Inferior parietal cortex (tissue), 1 donor: ENCODE measurements at regions not wholly inside any gene's neighbourhood (a gene's known extent, or its start where the extent isn't known, plus 50 kb on each side); places are given as distances from the start of the nearest gene placed in this dataset.

Experiments
- DNase-seq: peaks from one replicate; pipeline ENCODE4 v3.0.0-alpha.2; 2016; ENCODE audit errors: extremely low spot score

DNA sequence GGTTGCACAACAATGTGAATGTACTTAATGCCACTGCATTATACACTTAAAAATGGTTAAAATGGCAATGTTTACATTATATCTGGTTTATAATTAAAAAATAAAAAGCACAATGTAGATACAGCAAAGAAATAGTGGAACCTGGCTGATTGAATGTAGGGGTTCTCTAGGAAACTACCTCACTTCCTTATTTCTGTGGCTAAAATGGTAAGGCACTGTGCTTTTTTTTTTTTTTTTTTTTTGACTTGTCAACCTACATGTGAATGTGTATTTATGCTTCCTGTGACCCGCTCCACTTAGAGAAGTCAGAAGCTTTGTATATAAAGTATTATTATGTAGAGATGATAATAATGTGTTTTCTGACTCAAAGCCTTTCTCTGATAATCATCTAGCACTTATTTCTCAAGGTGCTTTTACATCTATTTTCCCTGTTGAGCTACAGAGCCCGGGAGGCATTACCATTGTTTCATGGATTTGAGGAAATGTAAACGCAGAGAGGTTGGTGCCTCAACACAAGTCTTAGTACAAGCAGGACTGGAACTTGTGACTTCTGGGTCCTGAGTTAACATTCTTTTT is 55.0 kb downstream of the SOX4 start:
- DNase-seq = no peak

- no peak for DNase-seq
Measured at GRCh38 chr6:21653323-21653722, 59.8 kb downstream of the SOX4 start.

DNA sequence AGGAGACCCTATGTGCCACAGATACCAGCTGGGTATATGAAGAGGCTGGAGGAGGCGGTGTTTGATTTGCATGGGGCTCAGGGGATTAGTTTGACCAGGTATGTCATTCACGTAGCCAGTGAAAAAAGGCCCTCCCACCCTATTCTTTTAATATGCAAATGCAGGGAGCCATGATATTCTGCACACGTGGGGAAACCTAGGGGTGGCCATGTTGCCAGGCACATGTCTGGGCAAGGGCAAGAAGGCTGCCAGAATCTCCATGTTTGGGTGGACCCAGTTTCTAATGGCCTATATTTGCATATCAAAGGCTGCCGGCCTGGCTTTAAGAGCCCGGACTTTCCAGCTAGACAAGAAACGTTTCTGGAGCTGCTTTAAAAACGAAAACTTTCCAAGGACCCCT is 60.4 kb downstream of the SOX4 start:
- no peak for DNase-seq

DNA sequence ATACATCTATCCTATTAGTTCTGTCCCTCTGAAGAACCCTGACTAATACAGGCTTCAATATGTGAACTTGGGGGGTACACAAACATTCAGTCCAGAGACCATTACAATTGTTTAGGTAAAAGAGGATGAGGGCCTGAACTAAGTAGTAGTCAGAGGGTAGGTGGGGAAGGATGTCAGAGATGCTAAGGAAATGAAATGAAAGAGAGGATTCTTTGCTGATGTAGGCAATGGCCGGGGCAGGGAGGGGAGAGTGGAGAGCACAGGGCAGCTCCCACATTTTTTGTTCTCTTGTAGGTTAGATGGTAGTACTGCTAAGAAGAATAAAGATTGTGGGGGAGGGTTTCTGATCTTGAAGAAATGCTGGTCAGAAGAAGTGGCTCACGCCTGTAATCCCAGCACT is 60.8 kb downstream of the SOX4 start:
- DNase-seq = no peak

DNA sequence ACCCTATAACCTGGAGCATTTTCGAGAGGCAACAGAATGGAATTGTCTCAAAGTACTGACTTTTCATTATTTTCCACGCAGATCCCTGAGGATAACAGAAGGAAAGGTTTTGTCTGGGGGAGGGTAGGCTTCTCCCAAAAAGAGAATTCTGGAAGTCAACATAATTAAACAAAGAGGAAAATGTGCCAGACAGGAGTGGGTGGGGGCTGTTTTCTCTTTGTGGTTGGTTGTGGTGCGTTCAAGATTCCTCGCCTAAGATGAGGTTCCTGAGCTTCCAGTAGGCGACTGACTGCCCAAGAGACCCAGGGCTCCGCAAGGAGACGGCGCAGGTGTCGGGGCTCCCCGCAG is 70.4 kb downstream of the SOX4 start:
- DNase-seq = no peak

DNA sequence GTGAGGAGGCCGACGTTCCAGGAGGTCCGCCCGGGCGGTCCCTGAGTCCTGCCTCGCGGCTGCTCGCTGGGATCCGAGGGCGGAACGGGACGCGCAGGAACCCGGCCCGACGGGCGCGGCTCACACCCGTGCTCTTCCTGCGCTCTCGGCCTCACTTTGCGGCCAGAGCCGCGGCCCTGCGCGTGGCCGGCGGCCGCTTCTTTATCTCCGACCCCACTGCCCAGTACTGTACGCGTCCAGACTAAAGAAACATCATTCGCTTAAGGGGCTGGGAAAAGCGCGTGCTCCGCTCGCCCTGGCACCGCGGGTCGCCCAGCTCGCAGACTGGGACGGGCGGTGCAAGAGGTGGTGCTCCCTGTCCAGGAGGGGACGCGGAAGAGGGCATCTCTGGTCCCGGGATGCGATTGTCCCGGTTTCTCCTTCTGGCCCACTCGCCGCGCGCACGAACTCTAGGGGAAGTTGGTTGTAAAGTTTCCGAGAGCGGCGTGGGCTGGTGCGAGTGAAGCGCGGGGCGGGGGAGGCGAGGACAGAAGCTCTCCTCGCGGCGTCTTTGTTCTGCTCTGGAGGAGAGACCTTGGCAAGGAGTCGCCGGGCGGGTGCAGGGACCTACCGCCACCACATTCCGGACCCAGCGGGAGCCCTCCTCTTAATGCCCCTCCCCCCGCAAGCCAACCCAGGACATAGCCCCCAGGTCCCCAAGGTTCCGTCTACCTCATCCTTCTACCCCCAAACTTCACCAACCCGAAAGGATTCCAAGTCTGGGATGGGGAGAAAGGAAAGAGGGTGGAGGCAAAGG is 71.0 kb downstream of the SOX4 start:
- DNase-seq = no peak

- no peak for DNase-seq
Measured at GRCh38 chr6:21665110-21665391, 71.5 kb downstream of the SOX4 start.

DNA sequence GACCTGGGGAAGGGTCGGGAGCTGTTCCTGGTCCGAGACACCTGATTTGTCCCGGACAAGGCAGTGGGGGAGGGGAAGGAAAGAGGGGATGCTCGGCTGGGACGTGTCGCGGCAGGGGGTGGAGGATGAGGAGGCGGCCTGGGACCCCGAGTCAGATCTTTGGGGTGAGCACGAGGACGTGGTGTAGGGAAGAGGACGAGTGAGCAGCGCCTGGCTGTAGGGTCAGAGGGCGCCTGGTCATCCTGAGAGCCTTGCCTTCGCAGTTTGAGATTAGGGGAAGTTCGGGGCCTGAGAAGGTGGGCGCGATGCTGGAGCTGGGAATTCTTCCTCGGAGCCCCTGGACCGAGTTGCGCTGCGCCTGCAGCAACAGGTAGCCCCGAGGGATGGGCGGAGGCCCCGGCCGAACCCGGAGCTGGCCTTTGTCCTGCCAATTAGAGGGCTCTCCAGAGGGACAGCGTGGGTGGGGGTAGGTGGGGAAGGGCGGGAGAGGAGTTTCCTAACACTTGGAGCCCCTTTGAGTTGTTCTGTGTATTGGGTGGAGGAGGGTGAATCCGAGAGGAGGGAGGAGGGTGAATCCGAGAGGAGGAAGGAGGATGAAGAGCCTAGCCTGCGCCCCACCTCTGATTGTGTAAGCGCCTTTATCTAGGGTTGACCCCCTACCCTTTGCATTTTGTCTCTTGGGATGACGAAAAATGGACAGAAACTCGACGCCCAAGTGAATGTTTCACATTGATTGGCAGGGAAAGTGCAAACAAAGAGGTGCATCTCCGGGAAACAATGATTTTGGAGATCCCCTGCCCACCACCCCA is 72.0 kb downstream of the SOX4 start:
- no peak for DNase-seq

- DNase-seq = no peak
Measured at GRCh38 chr6:21666201-21666691, 72.7 kb downstream of the SOX4 start.

DNA sequence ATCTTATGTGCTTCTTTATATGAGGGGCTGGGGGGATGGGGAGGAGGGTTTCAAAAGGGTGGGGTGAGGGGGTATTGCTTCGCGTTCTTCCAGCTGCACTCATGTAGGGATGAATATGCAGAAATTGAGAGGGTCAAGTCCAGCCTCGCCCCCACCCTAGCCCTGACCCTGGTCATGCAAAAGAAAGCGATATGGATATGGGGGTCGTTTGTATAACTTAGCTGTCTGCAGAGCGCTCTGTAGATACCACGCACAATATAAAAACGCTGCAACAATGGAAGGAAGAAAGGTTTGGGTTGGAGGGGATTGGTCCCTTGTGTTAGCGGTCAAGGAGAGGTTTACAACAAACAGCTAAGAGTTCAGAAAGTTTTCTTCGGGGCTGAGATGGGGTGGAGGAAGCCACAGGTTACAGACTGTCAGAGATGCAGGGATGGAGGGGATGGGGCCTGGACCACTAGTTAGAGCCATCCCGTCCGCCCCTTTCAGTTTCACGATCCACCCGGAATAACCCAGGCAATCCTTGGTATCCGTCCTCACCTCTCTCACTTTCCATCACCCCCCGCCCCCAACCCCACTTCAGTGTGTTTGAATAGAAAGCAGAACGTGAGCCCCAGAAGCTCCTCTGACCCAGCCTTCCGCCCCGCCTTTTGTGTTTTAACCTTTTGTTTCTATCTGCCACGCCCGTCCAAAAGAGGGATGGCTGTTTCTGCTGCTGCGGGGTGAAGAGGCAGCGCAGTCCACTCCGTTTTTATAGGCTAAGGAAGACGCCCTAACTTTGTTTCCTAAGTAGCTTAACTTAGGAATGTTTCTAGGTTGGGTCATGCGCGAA is 73.5 kb downstream of the SOX4 start:
- DNase-seq = no peak

- no peak for DNase-seq
Measured at GRCh38 chr6:21668795-21669194, 75.2 kb downstream of the SOX4 start.

GRCh38 chr6:21676769-21677168 is 83.2 kb downstream of the SOX4 start:
- DNase-seq = no peak

GRCh38 chr6:21678990-21679389 is 85.4 kb downstream of the SOX4 start:
- DNase-seq = no peak

- no peak for DNase-seq
Measured at GRCh38 chr6:21679761-21680265, 86.3 kb downstream of the SOX4 start.

DNA sequence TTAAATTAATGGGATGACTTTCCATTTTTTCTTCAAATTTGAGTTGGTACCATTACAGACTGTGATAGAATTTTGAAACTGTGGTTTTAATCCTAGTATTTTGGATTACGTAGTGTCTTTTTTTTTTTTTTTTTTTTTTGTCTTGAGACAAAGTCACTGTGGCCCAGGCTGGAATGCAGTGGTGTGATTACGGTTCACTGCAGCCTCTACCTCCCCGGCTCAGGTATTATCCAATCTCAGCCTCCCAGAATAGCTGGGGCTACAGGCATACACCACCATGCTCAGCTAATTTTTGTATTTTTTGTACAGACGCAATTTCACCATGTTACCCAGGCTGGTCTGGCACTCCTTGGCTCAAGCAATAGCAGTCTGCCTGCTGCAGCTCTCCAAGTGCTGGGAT is 87.1 kb downstream of the SOX4 start:
- no peak for DNase-seq

- no peak for DNase-seq
Measured at GRCh38 chr6:21690489-21690888, 96.9 kb downstream of the SOX4 start.

- no peak for DNase-seq
Measured at GRCh38 chr6:21691685-21692346, 98.3 kb downstream of the SOX4 start.

DNA sequence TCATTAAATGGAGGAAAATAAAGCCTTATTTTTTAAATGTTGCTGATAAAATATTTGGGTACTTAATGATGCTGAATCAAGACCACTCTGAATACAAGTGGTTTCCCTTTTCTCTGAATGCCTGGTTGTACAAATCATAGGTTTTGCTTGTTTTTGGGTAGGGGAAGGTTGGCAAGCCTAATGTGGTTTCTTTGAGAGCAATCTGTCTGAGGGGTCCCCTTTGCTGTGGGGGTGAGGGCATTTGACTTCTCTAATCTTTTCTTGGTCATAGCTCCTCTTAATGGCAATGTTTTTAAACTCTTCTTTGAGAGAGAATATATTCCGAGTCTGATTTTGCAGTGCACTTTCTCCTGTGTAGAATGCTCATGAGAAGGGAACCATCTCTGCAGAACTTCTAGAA is 99.2 kb downstream of the SOX4 start:
- no peak for DNase-seq

- DNase-seq = no peak
Measured at GRCh38 chr6:21694168-21694567, 100.6 kb downstream of the SOX4 start.

GRCh38 chr6:21707524-21708319 is 114.2 kb downstream of the SOX4 start:
- no peak for DNase-seq

- no peak for DNase-seq
Measured at GRCh38 chr6:21708320-21708580, 114.7 kb downstream of the SOX4 start.
